Effector CD4-positive, alpha-beta T cell (primary cell): ENCODE measurements at regions not wholly inside any gene's neighbourhood (a gene's known extent, or its start where the extent isn't known, plus 50 kb on each side); places are given as distances from the start of the nearest gene placed in this dataset.

ENCODE experiments used
- DNase-seq: peaks from one replicate; pipeline ENCODE4 v3.0.0-alpha.2; 2020

GRCh38 chr14:34007902-34008301, 57.0 kb upstream of the EGLN3 start:
- DNase-seq: no peak

- no peak for DNase-seq
These were observed 55.0 kb upstream of the EGLN3 start for GRCh38 chr14:34005901-34006300.

- DNase-seq: no peak
These were observed 54.0 kb upstream of the EGLN3 start for GRCh38 chr14:34004881-34005280.

GRCh38 chr14:34003691-34004090, 52.8 kb upstream of the EGLN3 start:
- DNase-seq: no peak

- no peak for DNase-seq
These were observed 52.3 kb upstream of the EGLN3 start for GRCh38 chr14:34003082-34003668.
